ENCODE measurements at regions not wholly inside any gene's neighbourhood (a gene's known extent, or its start where the extent isn't known, plus 50 kb on each side); places are given as distances from the start of the nearest gene placed in this dataset.
"Not testable (repeated sequence)": the region's sequence is repeated elsewhere in the genome, so short reads cannot be mapped to it uniquely, and the experiment has no call there.

DNA sequence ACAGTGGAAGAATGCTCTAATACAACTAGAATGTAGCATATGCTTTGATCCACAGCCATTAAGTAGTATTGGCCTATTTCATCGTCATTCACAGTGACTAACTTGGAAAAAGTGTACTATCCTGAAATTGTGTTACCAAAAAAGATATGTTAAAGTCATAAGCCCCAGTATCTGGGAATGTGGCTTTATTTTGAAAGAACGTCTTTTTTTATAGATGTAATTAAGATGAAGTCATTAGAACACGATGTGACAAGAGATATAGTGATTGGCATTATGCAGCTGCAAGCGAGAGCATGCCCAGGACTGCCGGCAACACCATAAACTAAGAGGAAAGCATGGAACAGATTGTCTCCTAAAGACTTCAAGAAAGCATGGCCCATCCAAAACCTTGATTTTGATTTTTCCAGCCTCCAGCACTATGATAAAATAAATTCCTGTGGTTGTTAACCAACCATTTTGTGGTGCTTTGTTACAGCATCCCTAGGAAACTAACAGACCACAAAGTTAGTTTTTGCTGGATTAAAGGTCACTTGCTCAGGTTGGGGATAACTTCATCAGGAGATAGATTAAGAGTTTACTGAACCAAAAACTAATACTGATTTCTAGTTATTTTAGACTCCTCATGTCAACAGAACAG lies 870.6 kb upstream of the LRRC4C start:
- no peak for DNase-seq

DNA sequence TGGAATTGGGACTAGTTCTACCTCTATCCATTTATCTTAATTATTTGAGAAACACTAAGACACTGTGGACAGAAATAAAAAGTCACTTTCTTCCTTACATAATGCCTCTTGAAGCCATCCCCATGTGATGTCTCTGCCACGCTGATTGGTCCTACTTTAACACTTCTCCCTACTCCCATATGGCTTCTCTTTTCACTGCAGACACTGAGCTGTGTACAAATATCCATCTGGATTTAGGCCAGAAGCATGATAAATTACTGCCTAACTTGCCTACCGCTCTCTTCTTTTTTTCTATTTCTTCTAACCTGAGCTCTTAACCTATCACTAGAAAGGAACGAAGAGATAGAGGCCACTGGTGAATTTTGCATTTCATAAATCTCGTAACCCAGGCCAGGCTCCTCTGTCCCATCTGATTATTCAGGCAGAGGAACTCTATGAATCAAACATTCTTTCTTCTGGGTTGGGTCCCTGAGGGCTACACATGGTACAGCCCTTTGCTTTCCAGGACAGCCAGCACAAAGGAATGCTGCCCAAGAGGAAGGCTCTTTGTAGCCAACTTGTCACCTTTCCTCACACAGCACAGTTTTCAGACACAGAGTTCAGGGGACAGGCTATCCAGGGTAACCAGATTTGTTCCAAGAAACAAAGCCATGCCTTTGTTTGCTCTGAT lies 878.5 kb upstream of the LRRC4C start:
- DNase-seq: peak; percentile 12

GRCh38 chr11:42344204-42344792 lies 884.8 kb upstream of the LRRC4C start:
- DNase-seq: no peak

DNA sequence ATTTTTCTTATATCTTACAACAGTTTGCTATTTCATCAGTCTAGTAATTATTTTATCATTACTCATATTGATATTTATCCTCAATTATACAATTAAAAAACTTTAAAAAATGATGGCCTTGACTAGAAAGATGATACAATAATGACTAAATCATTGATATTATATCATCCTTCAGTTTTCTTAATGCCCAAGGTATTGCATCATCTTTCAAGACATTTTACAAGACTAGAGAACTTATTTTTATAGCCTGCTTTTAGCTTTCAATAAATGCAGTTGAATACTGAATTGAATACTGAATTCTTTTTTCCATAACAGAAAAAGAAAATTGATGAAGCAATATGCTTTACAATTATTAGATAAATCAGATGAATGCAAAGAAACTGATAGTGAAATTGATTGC lies 886.5 kb upstream of the LRRC4C start:
- no peak for DNase-seq

DNA sequence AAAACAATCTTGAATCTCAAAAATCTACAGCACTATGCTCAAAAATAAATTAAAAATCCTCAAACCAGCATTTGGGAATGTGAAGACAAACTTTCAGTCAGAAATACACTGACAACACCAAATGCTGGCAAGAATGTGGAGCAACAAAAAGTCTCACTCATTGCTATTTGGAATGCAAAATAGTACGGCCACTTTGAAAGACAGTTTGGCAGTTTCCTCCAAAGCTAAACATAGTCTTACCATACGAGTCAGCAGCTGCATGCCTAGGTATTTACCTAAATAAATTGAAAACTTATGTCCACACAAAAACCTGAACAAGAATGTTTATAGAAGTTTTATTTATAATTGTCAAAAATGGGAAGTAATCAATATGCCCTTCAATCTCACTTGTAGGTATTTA lies 904.2 kb upstream of the LRRC4C start:
- DNase-seq: no peak

DNA sequence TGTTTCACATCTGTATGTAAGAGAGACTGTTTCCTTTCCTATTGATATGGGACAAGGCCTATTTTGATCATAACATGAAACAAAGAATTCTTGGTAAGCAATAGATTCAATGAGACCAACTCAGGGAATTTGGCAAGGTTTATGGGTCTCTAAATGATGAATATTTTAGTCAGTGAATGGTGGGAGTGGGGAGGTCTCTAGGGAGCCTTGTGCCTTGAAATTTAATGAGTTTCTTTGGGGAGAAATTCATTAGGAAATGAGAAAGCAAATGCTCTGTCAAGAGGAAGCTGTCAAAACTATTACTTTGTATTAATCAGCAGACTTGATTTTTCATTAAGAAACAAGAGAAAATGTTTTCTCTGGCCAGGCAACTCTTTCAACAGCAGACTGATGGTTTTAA lies 921.7 kb upstream of the API5 start:
- no peak for DNase-seq

DNA sequence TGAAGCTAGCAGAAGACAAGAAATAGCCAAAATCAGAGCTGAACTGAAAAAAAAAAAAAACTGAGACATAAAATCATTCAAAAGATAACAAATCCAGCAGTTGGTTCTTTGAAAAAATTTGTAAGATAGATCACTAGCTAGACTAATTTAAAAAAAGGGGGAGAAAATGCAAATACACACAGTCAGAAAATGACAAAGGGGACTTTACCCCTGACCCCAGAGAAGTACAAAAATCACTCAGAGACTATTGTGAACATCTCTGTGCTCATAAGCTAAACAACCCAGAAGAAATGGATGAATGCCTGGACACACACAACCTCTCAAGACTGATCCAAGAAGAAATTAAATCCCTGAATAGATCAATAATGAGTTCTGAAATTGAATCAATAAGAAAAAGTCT lies 914.3 kb upstream of the API5 start:
- DNase-seq: no peak

- DNase-seq: no peak
Observed at GRCh38 chr11:42407341-42407740, 904.5 kb upstream of the API5 start.

DNA sequence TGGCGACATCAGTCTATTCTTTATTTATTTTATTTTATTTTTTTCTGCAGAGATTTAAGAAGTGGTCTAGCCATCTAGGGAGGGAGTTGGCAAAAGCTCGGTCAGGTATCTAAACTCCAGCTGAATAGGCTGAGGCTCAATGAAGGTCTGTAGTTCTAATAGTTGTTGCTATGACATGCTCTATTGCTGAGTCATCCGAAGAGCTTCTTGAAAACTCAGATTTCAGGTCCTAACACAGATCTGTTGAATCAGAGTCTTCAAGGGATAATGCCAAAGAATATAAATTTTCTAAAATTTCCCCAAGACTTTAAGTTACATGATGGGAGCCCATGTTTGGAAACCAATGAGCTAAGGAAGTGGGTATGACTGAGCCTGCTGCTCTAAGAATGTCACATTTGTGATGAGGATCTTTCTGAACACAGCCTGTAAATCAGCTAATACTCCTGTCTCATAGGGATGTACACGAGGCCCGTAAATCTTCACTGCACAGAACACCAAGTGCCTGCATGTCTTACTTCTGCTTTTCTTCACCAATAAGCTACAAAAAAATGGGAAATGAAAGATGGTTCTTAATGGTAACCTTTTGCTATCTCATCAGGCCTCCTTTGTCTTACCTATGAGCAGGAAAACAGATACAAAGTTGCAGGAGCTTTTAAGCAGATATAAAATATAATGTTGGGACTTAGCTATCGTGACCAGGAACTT lies 901.4 kb upstream of the API5 start:
- DNase-seq: no peak

DNA sequence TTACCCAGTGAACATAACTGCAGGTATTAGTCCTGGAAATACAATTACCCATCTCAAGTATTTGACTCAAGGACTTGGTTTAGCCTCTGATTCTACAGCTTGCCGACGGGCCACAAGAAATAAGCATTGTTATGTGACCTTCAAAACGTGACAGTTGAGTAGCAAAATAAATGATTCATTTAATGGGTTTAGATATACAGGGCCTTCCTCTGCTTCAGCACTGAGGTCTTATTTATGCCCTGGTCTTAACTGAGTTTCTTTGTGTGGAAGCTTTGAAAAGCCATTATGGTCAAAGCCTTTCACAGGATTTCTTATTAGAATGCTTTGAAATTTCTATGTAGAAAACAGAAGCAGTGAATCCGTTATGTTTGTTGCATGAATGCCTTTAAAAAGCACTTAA lies 899.2 kb upstream of the API5 start:
- DNase-seq: no peak

DNA sequence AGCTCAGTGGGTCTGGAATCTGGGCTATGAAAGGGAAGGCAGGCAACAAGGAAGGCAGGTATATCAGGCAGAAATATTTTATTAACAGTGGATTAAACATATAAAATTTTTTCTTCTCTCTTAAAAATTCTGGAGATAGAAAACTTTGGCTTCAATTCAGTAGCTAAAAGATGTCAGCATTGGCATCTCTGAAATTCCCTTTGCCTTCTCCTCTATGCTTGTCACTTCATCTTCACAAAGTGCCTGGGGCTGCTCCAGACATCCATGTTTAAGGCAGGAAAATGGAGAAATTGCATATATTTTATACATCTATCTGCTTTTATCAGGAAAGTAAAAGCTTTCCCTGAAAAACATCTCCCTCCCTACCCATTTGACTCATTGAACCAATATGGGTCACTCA lies 894.1 kb upstream of the API5 start:
- no peak for DNase-seq

- DNase-seq: no peak
Observed at GRCh38 chr11:42422090-42422489, 889.7 kb upstream of the API5 start.

DNA sequence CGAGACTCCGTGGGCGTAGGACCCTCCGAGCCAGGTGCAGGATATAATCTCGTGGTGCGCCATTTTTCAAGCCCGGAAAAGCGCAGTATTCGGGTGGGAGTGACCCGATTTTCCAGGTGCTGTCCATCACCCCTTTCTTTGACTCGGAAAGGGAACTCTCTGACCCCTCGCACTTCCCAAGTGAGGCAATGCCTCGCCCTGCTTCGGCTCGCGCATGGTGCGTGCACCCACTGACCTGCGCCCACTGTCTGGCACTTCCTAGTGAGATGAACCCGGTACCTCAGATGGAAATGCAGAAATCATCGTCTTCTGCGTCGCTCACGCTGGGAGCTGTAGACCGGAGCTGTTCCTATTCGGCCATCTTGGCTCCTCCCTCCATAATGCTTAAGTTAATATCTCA lies 876.9 kb upstream of the API5 start:
- DNase-seq: not testable (repeated sequence)

- no peak for DNase-seq
Observed at GRCh38 chr11:42444406-42444805, 867.4 kb upstream of the API5 start.

DNA sequence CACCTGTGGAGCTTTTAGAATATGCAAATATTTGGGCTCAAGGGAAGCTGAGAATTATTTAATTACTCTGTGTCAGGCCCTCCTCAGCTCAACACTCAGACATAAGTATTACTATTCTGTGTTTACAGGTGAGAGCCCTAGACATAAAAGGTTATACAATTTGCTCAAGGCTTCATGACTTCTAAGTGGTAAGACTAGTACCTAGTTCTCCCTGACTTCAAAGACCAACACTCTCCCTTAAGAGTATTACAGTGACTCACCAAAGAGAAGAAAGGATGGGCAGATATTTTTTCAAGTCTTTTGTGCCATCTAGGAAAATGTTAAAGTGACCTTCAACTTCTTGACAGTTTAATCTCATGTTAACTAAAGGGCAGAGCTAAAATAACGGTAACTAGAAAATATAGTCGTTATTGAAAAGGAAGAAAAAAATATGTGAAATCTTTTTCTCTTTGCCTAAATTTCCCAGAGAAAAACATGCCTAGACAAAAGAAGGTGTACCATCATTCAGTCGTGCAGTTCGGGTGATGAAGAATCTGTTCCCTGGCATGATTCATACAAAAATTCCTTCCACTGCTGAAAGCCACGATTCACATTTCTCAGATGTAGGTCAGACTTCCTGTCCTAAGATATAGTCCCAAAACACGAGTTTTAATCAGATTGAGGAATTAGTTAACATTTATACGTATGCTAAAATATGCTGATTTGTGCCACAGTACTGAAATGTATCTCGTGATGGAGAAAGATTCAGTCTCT lies 849.1 kb upstream of the API5 start:
- DNase-seq: no peak

- no peak for DNase-seq
Observed at GRCh38 chr11:42465623-42466022, 846.2 kb upstream of the API5 start.

- no peak for DNase-seq
Observed at GRCh38 chr11:42473106-42473505, 838.7 kb upstream of the API5 start.

DNA sequence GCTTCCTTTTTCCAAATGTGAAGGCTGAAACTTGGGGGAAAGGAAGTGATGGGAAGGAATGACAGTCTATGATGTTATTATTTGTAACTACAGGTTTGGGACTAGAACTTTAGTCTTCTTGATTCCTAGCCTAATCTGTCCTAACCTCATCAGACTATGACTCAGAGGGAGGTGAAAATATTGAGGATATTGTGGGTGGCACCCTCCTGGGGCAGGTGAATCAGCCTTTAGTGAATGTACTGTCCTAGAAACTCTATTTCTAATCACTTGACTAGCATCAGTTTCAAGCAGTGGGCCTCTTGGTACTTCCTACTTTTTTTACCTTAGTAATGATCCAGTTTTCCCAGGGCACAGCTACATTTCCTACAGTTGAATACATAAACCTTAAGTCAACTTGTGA lies 829.0 kb upstream of the API5 start:
- no peak for DNase-seq

- DNase-seq: no peak
Observed at GRCh38 chr11:42490506-42490905, 821.3 kb upstream of the API5 start.

- DNase-seq: no peak
Observed at GRCh38 chr11:42494459-42494858, 817.3 kb upstream of the API5 start.

- no peak for DNase-seq
Observed at GRCh38 chr11:42498971-42499370, 812.8 kb upstream of the API5 start.

GRCh38 chr11:42502151-42502550 lies 809.6 kb upstream of the API5 start:
- no peak for DNase-seq

DNA sequence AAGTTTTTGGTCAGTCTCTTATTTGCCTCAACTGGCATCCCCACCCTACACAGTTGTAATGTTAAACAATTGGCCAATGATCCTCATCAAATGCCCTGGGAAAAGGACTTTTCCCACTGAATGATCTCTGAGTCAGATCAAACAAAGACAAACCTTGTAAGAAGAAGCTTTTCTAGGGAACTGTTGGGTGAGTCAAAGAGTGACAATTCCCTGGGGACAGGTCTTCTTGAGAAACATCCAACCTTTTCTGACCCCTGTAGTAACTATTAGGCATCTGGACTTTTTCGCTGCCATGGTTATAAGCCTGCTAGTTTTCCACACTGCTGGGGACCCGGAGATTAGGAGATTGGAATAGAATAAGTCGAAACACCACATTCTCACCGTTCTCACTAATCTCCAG lies 789.8 kb upstream of the API5 start:
- DNase-seq: no peak

All from NCI-H446 treated with DMSO at 0.1 percent for 48 hours (cell line).